ENCODE measurements at regions not wholly inside any gene's neighbourhood (a gene's known extent, or its start where the extent isn't known, plus 50 kb on each side); places are given as distances from the start of the nearest gene placed in this dataset.

GRCh38 chr22:22082960-22083359, 100.4 kb upstream of the TOP3B start:
- TF ChIP-seq CTCF (IDR thresholded peaks at IDR 0.05; ENCODE audit: insufficient read depth, low read length, poor library complexity, severe bottlenecking): no peak
- Histone ChIP-seq H3K36me3 (ENCODE audit: control insufficient read depth, insufficient read depth, low read length) (no peaks in the 10 kb centered on the region), H3K4me3 (ENCODE audit: low read depth, low read length) (no peak overlapping the region), H3K27me3 (ENCODE audit: control insufficient read depth, insufficient read depth, low read length) (peaks cover 3% of the 10 kb centered on the region)
- DNase-seq (ENCODE audit: low read depth): no peak

GRCh38 chr22:22082229-22082835, 99.7 kb upstream of the TOP3B start:
- H3K4me3 ChIP-seq (ENCODE audit: low read depth, low read length): no peak overlapping the region
- DNase-seq (ENCODE audit: low read depth): no peak
- H3K36me3 ChIP-seq (ENCODE audit: control insufficient read depth, insufficient read depth, low read length): no peaks in the 10 kb centered on the region
- H3K27me3 ChIP-seq (ENCODE audit: control insufficient read depth, insufficient read depth, low read length): peaks cover 3% of the 10 kb centered on the region
- TF ChIP-seq CTCF (IDR thresholded peaks at IDR 0.05; ENCODE audit: insufficient read depth, low read length, poor library complexity, severe bottlenecking): no peak

- DNase-seq (ENCODE audit: low read depth): no peak
- TF ChIP-seq CTCF (IDR thresholded peaks at IDR 0.05; ENCODE audit: insufficient read depth, low read length, poor library complexity, severe bottlenecking): no peak
- no peak overlapping the region for H3K4me3 ChIP-seq (ENCODE audit: low read depth, low read length)
- no peaks in the 10 kb centered on the region for H3K36me3 ChIP-seq (ENCODE audit: control insufficient read depth, insufficient read depth, low read length)
- H3K27me3 ChIP-seq (ENCODE audit: control insufficient read depth, insufficient read depth, low read length): peaks cover 3% of the 10 kb centered on the region
These were observed 97.7 kb upstream of the TOP3B start for GRCh38 chr22:22080270-22080669.

GRCh38 chr22:22079404-22080148, 97.0 kb upstream of the TOP3B start:
- peaks cover 3% of the 10 kb centered on the region for H3K27me3 ChIP-seq (ENCODE audit: control insufficient read depth, insufficient read depth, low read length)
- H3K4me3 ChIP-seq (ENCODE audit: low read depth, low read length): no peak overlapping the region
- no peak for TF ChIP-seq CTCF (IDR thresholded peaks at IDR 0.05; ENCODE audit: insufficient read depth, low read length, poor library complexity, severe bottlenecking)
- H3K36me3 ChIP-seq (ENCODE audit: control insufficient read depth, insufficient read depth, low read length): no peaks in the 10 kb centered on the region
- no peak for DNase-seq (ENCODE audit: low read depth)

- H3K27me3 ChIP-seq (ENCODE audit: control insufficient read depth, insufficient read depth, low read length): peaks cover 3% of the 10 kb centered on the region
- no peak for DNase-seq (ENCODE audit: low read depth)
- H3K36me3 ChIP-seq (ENCODE audit: control insufficient read depth, insufficient read depth, low read length): no peaks in the 10 kb centered on the region
- no peak for TF ChIP-seq CTCF (IDR thresholded peaks at IDR 0.05; ENCODE audit: insufficient read depth, low read length, poor library complexity, severe bottlenecking)
- H3K4me3 ChIP-seq (ENCODE audit: low read depth, low read length): no peak overlapping the region
These were observed 95.7 kb upstream of the TOP3B start for GRCh38 chr22:22078329-22078728.

Measured in kidney epithelial cell (primary cell).